ENCODE measurements at regions not wholly inside any gene's neighbourhood (a gene's known extent, or its start where the extent isn't known, plus 50 kb on each side); places are given as distances from the start of the nearest gene placed in this dataset.

GRCh38 chr7:118511146-118511545 lies 286.6 kb downstream of the ANKRD7 start:
- TF ChIP-seq GLIS3 (CRISPR knock-in tag; IDR thresholded peaks at IDR 0.05) (no peak), PATZ1 (CRISPR knock-in tag; IDR thresholded peaks at IDR 0.05; ENCODE audit: borderline replicate concordance) (no peak)

Data from SK-N-SH treated with all-trans-retinoic acid at 6 μM for 48 hours (cell line).